GM10847 (cell line): ENCODE measurements at regions not wholly inside any gene's neighbourhood (a gene's known extent, or its start where the extent isn't known, plus 50 kb on each side); places are given as distances from the start of the nearest gene placed in this dataset.

Source experiments
- POLR2A ChIP-seq: IDR thresholded peaks from 2 replicates; pipeline ENCODE4 v1.6.1; 2011; ENCODE audit not compliant: insufficient read length; ENCODE audit errors: extremely low read depth

DNA sequence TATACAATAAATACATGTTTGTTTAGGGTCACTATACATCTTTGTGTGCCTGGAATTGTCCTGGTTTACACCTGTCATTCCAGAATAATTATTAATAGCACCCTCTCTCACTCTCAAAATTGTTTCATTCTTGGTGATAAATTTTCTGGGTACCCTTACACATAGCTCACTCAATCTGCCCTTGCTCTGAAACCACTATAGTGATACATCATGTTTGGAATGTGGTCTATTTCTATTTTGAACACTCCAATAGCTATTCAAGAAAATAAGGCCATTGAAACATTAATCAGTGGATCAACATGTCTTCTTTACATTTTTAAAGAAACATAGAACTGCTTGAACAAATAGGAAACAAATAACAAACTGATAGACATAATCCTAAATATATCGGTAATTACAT, 158.7 kb downstream of the ARRDC3 start:
- no peak for TF ChIP-seq POLR2A

DNA sequence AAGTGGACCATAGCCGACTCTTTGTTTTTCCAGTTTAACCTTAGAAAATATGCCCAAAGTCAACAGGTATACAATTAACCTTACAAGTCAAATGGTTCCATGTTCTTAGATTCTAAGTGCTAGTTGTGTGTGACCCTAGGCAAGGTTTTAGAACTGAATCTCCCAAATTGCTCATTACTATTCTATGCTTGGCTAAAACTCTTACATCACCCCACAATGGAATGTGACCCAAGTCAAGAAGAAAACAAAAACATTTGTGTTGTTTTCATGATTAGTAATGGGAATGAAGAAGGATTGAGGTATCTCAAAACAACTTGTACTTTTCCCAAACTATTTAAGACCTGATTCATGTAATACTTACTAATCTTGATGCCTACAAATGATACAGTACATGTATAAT, 159.2 kb downstream of the ARRDC3 start:
- no peak for TF ChIP-seq POLR2A

DNA sequence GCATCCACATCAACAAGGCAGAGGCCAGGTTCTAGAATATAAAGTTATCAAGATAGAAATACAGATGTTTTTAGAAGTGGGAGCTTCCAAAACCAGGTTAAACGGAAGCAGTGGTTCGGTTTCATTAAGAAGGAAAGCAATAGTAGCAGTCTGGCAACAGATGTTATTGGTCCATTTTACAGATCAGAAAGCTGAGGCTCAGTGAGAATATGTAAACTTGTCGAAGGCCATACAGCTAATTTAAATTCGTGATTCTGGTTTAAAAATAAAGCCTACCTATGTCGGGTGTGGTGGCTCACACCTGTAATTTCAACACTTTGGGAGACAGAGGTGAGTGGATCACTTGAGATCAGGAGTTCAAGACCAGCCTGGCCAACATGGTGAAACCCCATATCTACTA, 160.6 kb downstream of the ARRDC3 start:
- TF ChIP-seq POLR2A = no peak

DNA sequence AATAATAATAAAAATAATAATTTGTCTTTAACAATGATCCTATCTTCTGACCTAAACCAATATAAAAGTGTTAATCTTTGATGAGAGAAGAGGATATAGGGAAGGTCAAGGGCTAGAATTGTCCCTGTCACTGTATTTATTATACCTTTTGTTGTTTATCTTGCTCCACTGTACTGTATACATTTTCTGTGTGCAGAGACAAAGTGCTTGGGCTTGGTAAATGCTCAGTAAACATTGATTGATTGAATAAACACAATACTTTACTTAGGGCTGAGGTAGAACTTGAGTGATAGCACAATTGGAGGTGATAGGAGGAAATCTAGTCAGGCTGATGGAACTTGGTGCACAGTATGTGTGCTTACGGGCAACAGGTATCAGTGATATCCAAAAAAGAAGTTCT, 161.2 kb downstream of the ARRDC3 start:
- no peak for TF ChIP-seq POLR2A

DNA sequence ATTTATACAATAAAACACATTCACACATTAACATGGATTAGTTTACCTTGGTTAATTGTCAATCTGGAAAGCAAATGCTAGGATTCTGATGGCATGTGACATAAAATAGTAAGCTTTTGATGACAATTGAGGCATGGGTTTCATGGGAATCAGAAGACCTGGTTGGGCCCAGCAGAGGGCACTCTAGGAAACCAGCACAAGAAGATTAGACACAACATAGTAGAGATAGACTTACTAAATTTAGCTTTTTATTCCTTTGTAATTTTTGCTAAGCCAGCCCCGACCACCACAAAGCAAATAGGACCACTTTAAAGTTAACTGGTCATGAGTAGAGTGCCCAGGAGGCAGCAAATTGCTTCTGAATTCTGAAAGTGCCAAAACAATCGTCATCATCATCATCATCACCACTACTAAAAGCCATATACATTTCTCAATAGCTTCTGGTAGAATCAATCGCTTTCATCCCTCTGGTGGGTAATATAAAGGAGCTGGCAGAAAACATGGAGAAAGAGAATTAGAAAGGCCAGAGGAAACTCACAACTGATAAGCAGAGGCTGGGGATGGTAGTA, 163.2 kb downstream of the ARRDC3 start:
- TF ChIP-seq POLR2A = no peak

DNA sequence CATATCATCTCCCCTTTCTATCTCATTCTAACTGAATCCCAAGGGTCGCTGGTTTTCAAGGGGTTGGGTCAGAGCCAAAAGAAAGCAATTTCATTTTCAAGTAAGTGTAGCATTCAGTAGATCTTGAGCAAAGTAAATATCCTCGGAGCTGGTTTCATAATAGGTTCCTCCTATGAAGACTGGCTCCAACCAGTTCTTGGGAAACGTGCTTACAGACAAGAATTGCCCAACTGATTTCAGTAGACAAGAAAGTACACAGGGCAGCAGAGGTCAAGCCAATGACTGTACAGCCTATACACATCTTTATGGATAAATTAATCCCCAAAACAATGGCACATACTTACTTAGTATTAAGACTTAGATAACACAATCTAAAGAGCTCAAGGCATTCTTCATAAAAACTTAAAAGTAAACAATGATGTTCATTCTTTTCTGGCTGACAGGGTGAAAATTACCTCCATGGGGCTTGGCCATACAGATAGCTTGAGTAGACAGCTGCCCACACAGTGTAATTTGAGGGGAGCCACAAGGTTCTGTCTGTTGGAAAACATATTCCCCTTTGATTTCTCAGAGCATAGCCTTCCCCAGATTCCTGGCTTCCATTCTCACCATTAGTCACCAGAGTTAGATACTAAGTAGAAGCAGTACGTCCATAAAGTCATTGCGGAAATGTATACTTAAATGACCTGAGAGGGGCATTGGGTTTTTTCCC, 163.9 kb downstream of the ARRDC3 start:
- TF ChIP-seq POLR2A = no peak

DNA sequence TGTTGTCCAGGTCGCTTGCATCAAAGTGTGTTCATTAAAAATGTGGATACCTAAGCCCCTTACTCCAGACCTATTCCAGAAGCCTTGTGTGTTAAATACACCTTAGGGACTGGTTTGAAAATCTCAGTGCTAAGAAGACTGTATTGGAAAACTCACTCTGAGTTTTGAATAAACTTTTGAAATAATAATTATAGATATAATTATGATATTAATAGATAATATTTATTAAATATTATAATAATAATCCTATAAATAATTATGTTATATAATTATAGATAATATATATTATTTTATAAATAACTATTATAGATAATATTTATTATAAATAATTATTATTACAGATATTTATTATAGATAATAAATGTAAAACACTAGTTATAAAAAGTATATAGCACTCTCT, 165.3 kb downstream of the ARRDC3 start:
- TF ChIP-seq POLR2A = no peak

DNA sequence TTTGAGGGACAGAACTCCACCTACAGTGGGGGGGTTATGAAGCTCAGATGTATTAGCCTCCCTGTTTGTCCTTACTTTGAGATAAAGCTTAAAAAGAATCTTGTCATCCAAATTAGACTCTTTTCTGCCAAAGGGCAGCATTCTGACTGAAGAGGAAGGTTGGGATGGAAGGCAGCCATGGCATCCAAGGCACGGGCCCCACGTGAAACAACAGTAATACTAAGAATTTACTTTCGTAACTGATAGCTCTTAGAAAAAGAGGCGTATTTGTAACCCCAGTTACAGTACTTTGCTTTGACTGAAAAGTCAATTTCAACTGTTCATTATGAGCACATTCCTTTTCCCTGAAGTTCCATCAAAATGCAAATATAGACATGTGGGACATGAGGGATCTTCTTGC, 168.5 kb downstream of the ARRDC3 start:
- no peak for TF ChIP-seq POLR2A
